ENCODE measurements at regions not wholly inside any gene's neighbourhood (a gene's known extent, or its start where the extent isn't known, plus 50 kb on each side); places are given as distances from the start of the nearest gene placed in this dataset.

GRCh38 chr20:60897976-60898375, 354.1 kb upstream of the CDH4 start:
- Histone ChIP-seq H3K9ac (ENCODE audit: low read length) (no peak overlapping the region), H3K27me3 (ENCODE audit: low read length) (no peaks in the 10 kb centered on the region), H3K27ac (ENCODE audit: low read length) (no peak overlapping the region), H3K4me3 (ENCODE audit: low read length) (no peak overlapping the region), H3K36me3 (ENCODE audit: insufficient read depth, low read length) (no peaks in the 10 kb centered on the region), H2AFZ (ENCODE audit: low read length) (no peak overlapping the region), H3K79me2 (ENCODE audit: low read length) (no peaks in the 10 kb centered on the region), H4K20me1 (ENCODE audit: insufficient read depth, low read depth, low read length) (no peaks in the 10 kb centered on the region), H3K4me2 (ENCODE audit: low read depth, low read length, poor library complexity, severe bottlenecking) (no peak overlapping the region), H3K4me1 (ENCODE audit: low read length) (peaks cover 3% of the 10 kb centered on the region), H3K9me3 (ENCODE audit: low read length) (no peaks in the 10 kb centered on the region), H3K9me2 (replicated peaks; ENCODE audit: insufficient read depth, low read length) (no peaks in the 10 kb centered on the region)
- DNase-seq, result no peak

- no peaks in the 10 kb centered on the region for H3K79me2 ChIP-seq (ENCODE audit: low read length)
- no peak for DNase-seq
- no peaks in the 10 kb centered on the region for H4K20me1 ChIP-seq (ENCODE audit: insufficient read depth, low read depth, low read length)
- no peak overlapping the region for H3K27ac ChIP-seq (ENCODE audit: low read length)
- H3K9ac ChIP-seq (ENCODE audit: low read length), result no peak overlapping the region
- H3K9me3 ChIP-seq (ENCODE audit: low read length), result no peaks in the 10 kb centered on the region
- H3K36me3 ChIP-seq (ENCODE audit: insufficient read depth, low read length), result no peaks in the 10 kb centered on the region
- no peak overlapping the region for H3K4me2 ChIP-seq (ENCODE audit: low read depth, low read length, poor library complexity, severe bottlenecking)
- H2AFZ ChIP-seq (ENCODE audit: low read length), result no peak overlapping the region
- no peak overlapping the region for H3K4me3 ChIP-seq (ENCODE audit: low read length)
- H3K27me3 ChIP-seq (ENCODE audit: low read length), result no peaks in the 10 kb centered on the region
- H3K9me2 ChIP-seq (replicated peaks; ENCODE audit: insufficient read depth, low read length), result no peaks in the 10 kb centered on the region
- H3K4me1 ChIP-seq (ENCODE audit: low read length), result peaks cover 3% of the 10 kb centered on the region
These were observed 352.7 kb upstream of the CDH4 start for GRCh38 chr20:60899320-60899719.

GRCh38 chr20:60900618-60901017, 351.4 kb upstream of the CDH4 start:
- no peaks in the 10 kb centered on the region for H3K36me3 ChIP-seq (ENCODE audit: insufficient read depth, low read length)
- H3K9ac ChIP-seq (ENCODE audit: low read length), result no peak overlapping the region
- H3K79me2 ChIP-seq (ENCODE audit: low read length), result no peaks in the 10 kb centered on the region
- no peaks in the 10 kb centered on the region for H3K27me3 ChIP-seq (ENCODE audit: low read length)
- no peaks in the 10 kb centered on the region for H3K9me2 ChIP-seq (replicated peaks; ENCODE audit: insufficient read depth, low read length)
- peaks cover 3% of the 10 kb centered on the region for H3K4me1 ChIP-seq (ENCODE audit: low read length)
- no peaks in the 10 kb centered on the region for H4K20me1 ChIP-seq (ENCODE audit: insufficient read depth, low read depth, low read length)
- H3K4me2 ChIP-seq (ENCODE audit: low read depth, low read length, poor library complexity, severe bottlenecking), result no peak overlapping the region
- no peak overlapping the region for H3K27ac ChIP-seq (ENCODE audit: low read length)
- no peak for DNase-seq
- no peak overlapping the region for H2AFZ ChIP-seq (ENCODE audit: low read length)
- H3K9me3 ChIP-seq (ENCODE audit: low read length), result no peaks in the 10 kb centered on the region
- no peak overlapping the region for H3K4me3 ChIP-seq (ENCODE audit: low read length)

GRCh38 chr20:60901831-60902230, 350.2 kb upstream of the CDH4 start:
- peaks cover 3% of the 10 kb centered on the region for H3K4me1 ChIP-seq (ENCODE audit: low read length)
- no peaks in the 10 kb centered on the region for H3K9me3 ChIP-seq (ENCODE audit: low read length)
- no peak overlapping the region for H3K9ac ChIP-seq (ENCODE audit: low read length)
- no peak for DNase-seq
- no peaks in the 10 kb centered on the region for H3K9me2 ChIP-seq (replicated peaks; ENCODE audit: insufficient read depth, low read length)
- H3K79me2 ChIP-seq (ENCODE audit: low read length), result no peaks in the 10 kb centered on the region
- no peak overlapping the region for H3K27ac ChIP-seq (ENCODE audit: low read length)
- H3K4me2 ChIP-seq (ENCODE audit: low read depth, low read length, poor library complexity, severe bottlenecking), result no peak overlapping the region
- no peak overlapping the region for H2AFZ ChIP-seq (ENCODE audit: low read length)
- H3K36me3 ChIP-seq (ENCODE audit: insufficient read depth, low read length), result no peaks in the 10 kb centered on the region
- no peaks in the 10 kb centered on the region for H4K20me1 ChIP-seq (ENCODE audit: insufficient read depth, low read depth, low read length)
- no peak overlapping the region for H3K4me3 ChIP-seq (ENCODE audit: low read length)
- H3K27me3 ChIP-seq (ENCODE audit: low read length), result no peaks in the 10 kb centered on the region

- Histone ChIP-seq H3K27ac (ENCODE audit: low read length) (no peak overlapping the region), H4K20me1 (ENCODE audit: insufficient read depth, low read depth, low read length) (no peaks in the 10 kb centered on the region), H3K9ac (ENCODE audit: low read length) (no peak overlapping the region), H2AFZ (ENCODE audit: low read length) (no peak overlapping the region), H3K9me2 (replicated peaks; ENCODE audit: insufficient read depth, low read length) (no peaks in the 10 kb centered on the region), H3K36me3 (ENCODE audit: insufficient read depth, low read length) (no peaks in the 10 kb centered on the region), H3K79me2 (ENCODE audit: low read length) (no peaks in the 10 kb centered on the region), H3K9me3 (ENCODE audit: low read length) (no peaks in the 10 kb centered on the region), H3K4me2 (ENCODE audit: low read depth, low read length, poor library complexity, severe bottlenecking) (no peak overlapping the region), H3K27me3 (ENCODE audit: low read length) (no peaks in the 10 kb centered on the region), H3K4me3 (ENCODE audit: low read length) (no peak overlapping the region), H3K4me1 (ENCODE audit: low read length) (peaks cover 3% of the 10 kb centered on the region)
- no peak for DNase-seq
These were observed 348.6 kb upstream of the CDH4 start for GRCh38 chr20:60903325-60903971.

- Histone ChIP-seq H3K27me3 (ENCODE audit: low read length) (no peaks in the 10 kb centered on the region), H3K9ac (ENCODE audit: low read length) (no peak overlapping the region), H4K20me1 (ENCODE audit: insufficient read depth, low read depth, low read length) (no peaks in the 10 kb centered on the region), H3K4me2 (ENCODE audit: low read depth, low read length, poor library complexity, severe bottlenecking) (no peak overlapping the region), H3K9me3 (ENCODE audit: low read length) (no peaks in the 10 kb centered on the region), H3K27ac (ENCODE audit: low read length) (no peak overlapping the region), H3K4me1 (ENCODE audit: low read length) (peaks cover 3% of the 10 kb centered on the region), H3K4me3 (ENCODE audit: low read length) (no peak overlapping the region), H2AFZ (ENCODE audit: low read length) (no peak overlapping the region), H3K9me2 (replicated peaks; ENCODE audit: insufficient read depth, low read length) (no peaks in the 10 kb centered on the region), H3K36me3 (ENCODE audit: insufficient read depth, low read length) (no peaks in the 10 kb centered on the region), H3K79me2 (ENCODE audit: low read length) (no peaks in the 10 kb centered on the region)
- no peak for DNase-seq
These were observed 347.3 kb upstream of the CDH4 start for GRCh38 chr20:60904730-60905129.

- Histone ChIP-seq H3K27me3 (ENCODE audit: low read length) (no peaks in the 10 kb centered on the region), H3K4me3 (ENCODE audit: low read length) (no peak overlapping the region), H3K4me2 (ENCODE audit: low read depth, low read length, poor library complexity, severe bottlenecking) (no peak overlapping the region), H3K9ac (ENCODE audit: low read length) (no peak overlapping the region), H2AFZ (ENCODE audit: low read length) (no peak overlapping the region), H3K27ac (ENCODE audit: low read length) (no peak overlapping the region), H3K9me3 (ENCODE audit: low read length) (no peaks in the 10 kb centered on the region), H3K36me3 (ENCODE audit: insufficient read depth, low read length) (no peaks in the 10 kb centered on the region), H3K4me1 (ENCODE audit: low read length) (no peaks in the 10 kb centered on the region), H3K79me2 (ENCODE audit: low read length) (no peaks in the 10 kb centered on the region), H4K20me1 (ENCODE audit: insufficient read depth, low read depth, low read length) (no peaks in the 10 kb centered on the region), H3K9me2 (replicated peaks; ENCODE audit: insufficient read depth, low read length) (no peaks in the 10 kb centered on the region)
- DNase-seq, result no peak
These were observed 346.1 kb upstream of the CDH4 start for GRCh38 chr20:60905919-60906318.

GRCh38 chr20:60906555-60906954, 345.5 kb upstream of the CDH4 start:
- no peak overlapping the region for H2AFZ ChIP-seq (ENCODE audit: low read length)
- H3K4me2 ChIP-seq (ENCODE audit: low read depth, low read length, poor library complexity, severe bottlenecking), result no peak overlapping the region
- no peaks in the 10 kb centered on the region for H3K79me2 ChIP-seq (ENCODE audit: low read length)
- no peak overlapping the region for H3K27ac ChIP-seq (ENCODE audit: low read length)
- H4K20me1 ChIP-seq (ENCODE audit: insufficient read depth, low read depth, low read length), result no peaks in the 10 kb centered on the region
- H3K36me3 ChIP-seq (ENCODE audit: insufficient read depth, low read length), result no peaks in the 10 kb centered on the region
- H3K4me3 ChIP-seq (ENCODE audit: low read length), result no peak overlapping the region
- H3K9ac ChIP-seq (ENCODE audit: low read length), result no peak overlapping the region
- H3K4me1 ChIP-seq (ENCODE audit: low read length), result no peaks in the 10 kb centered on the region
- H3K9me2 ChIP-seq (replicated peaks; ENCODE audit: insufficient read depth, low read length), result no peaks in the 10 kb centered on the region
- no peaks in the 10 kb centered on the region for H3K27me3 ChIP-seq (ENCODE audit: low read length)
- DNase-seq, result no peak
- H3K9me3 ChIP-seq (ENCODE audit: low read length), result no peaks in the 10 kb centered on the region

- Histone ChIP-seq H3K36me3 (ENCODE audit: insufficient read depth, low read length) (no peaks in the 10 kb centered on the region), H3K27ac (ENCODE audit: low read length) (no peak overlapping the region), H3K9me2 (replicated peaks; ENCODE audit: insufficient read depth, low read length) (no peaks in the 10 kb centered on the region), H3K9ac (ENCODE audit: low read length) (no peak overlapping the region), H3K79me2 (ENCODE audit: low read length) (no peaks in the 10 kb centered on the region), H3K4me3 (ENCODE audit: low read length) (no peak overlapping the region), H3K27me3 (ENCODE audit: low read length) (no peaks in the 10 kb centered on the region), H3K4me2 (ENCODE audit: low read depth, low read length, poor library complexity, severe bottlenecking) (no peak overlapping the region), H4K20me1 (ENCODE audit: insufficient read depth, low read depth, low read length) (no peaks in the 10 kb centered on the region), H2AFZ (ENCODE audit: low read length) (no peak overlapping the region), H3K9me3 (ENCODE audit: low read length) (no peaks in the 10 kb centered on the region), H3K4me1 (ENCODE audit: low read length) (no peaks in the 10 kb centered on the region)
- peak; percentile 35 for DNase-seq
These were observed 338.8 kb upstream of the CDH4 start for GRCh38 chr20:60913298-60913697.
